A673 (cell line): ENCODE measurements at regions not wholly inside any gene's neighbourhood (a gene's known extent, or its start where the extent isn't known, plus 50 kb on each side); places are given as distances from the start of the nearest gene placed in this dataset.

Source experiments
- BruUV-seq: library from RNA; stranded (reverse); fragments of 400-500 nt; replicated peaks from 2 replicates; lab custom pipeline; 2021; lab: Mats Ljungman, UMichigan
- CTCF ChIA-PET: fragments of 300-600 bp; sonication (Branson Sonifier 250); formaldehyde crosslinking; loops from one replicate; lab custom pipeline; 2022; ENCODE audit warnings: antibody characterized with exemption; lab: Charles Lee
- POLR2A ChIA-PET: fragments of 300-600 bp; sonication (Branson Sonifier 250); formaldehyde crosslinking; loops from one replicate; lab custom pipeline; 2022; ENCODE audit warnings: antibody characterized with exemption; ENCODE audit not compliant: low non-redundant PET; lab: Charles Lee
- DNase-seq: peaks from one replicate; pipeline ENCODE4 v3.0.0-alpha.2; 2015; ENCODE audit warnings: low spot score
- H3K27ac ChIP-seq: fragments of 200-600 bp; sonication (generic); 2 replicates; pipeline ENCODE4 v1.5.1; 2016; ENCODE audit warnings: mixed run types, low read depth, mild to moderate bottlenecking, mixed read lengths, antibody characterized with exemption, low read length; ENCODE audit not compliant: poor library complexity, severe bottlenecking
- H3K27me3 ChIP-seq: fragments of 200-600 bp; sonication (generic); replicated peaks from 2 replicates; pipeline ENCODE4 v1.6.1; 2017; ENCODE audit warnings: mixed run types, low read depth, mild to moderate bottlenecking, mixed read lengths, antibody characterized with exemption, low read length; ENCODE audit not compliant: insufficient read depth, poor library complexity
- H3K36me3 ChIP-seq: fragments of 200-600 bp; sonication (generic); 2 replicates; pipeline ENCODE4 v1.6.1; 2016; ENCODE audit warnings: mixed run types, mild to moderate bottlenecking, mixed read lengths, antibody characterized with exemption, low read length; ENCODE audit not compliant: insufficient read depth, poor library complexity, severe bottlenecking
- H3K4me1 ChIP-seq: fragments of 200-600 bp; sonication (generic); 2 replicates; pipeline ENCODE4 v1.6.1; 2017; ENCODE audit warnings: mixed run types, mild to moderate bottlenecking, mixed read lengths, antibody characterized with exemption, low read length; ENCODE audit not compliant: insufficient read depth, poor library complexity, severe bottlenecking
- H3K4me3 ChIP-seq: fragments of 200-600 bp; sonication (generic); 2 replicates; pipeline ENCODE4 v1.5.1; 2016; ENCODE audit warnings: low read depth, mixed run types, mild to moderate bottlenecking, mixed read lengths, low read length; ENCODE audit not compliant: poor library complexity, severe bottlenecking
- H3K9me3 ChIP-seq: fragments of 200-600 bp; sonication (generic); 2 replicates; pipeline ENCODE4 v1.6.1; 2016; ENCODE audit warnings: mixed run types, low read depth, mild to moderate bottlenecking, mixed read lengths, antibody characterized with exemption, low read length; ENCODE audit not compliant: poor library complexity, severe bottlenecking
- CTCF ChIP-seq: fragments of 300-800, 200-600 bp; sonication (generic); conservative IDR thresholded peaks from 2 replicates; pipeline ENCODE4 v1.5.1; 2017; ENCODE audit warnings: low read depth, mild to moderate bottlenecking, antibody characterized with exemption, low read length, moderate library complexity, mixed read lengths
- EZH2 ChIP-seq: fragments of 200-600 bp; sonication (generic); IDR thresholded peaks from 2 replicates; pipeline ENCODE4 v1.6.1; 2017; ENCODE audit warnings: borderline replicate concordance, low read depth, mild to moderate bottlenecking, mixed read lengths, antibody characterized with exemption, low read length; ENCODE audit not compliant: poor library complexity, severe bottlenecking
- intact Hi-C: fragments of 100-400 bp; cut with micrococcal nuclease; formaldehyde crosslinking; loops from one replicate; pipeline ENCODE4 v1.10.0; 2022; ENCODE audit not compliant: unreplicated experiment

- no peaks in the 10 kb centered on the region for H3K9me3 ChIP-seq
- H3K27ac ChIP-seq, result no peak overlapping the region
- no peak overlapping the region for H3K4me3 ChIP-seq
- no peak for DNase-seq
- peaks cover 13% of the 10 kb centered on the region for H3K27me3 ChIP-seq
- BruUV-seq, result no TSS peak
- ChIA-PET POLR2A (no interaction called here), CTCF (no interaction called here)
- intact Hi-C loops, result no loop called here
- no peaks in the 10 kb centered on the region for H3K36me3 ChIP-seq
- H3K4me1 ChIP-seq, result no peaks in the 10 kb centered on the region
- TF ChIP-seq CTCF (no peak), EZH2 (no peak)
These were observed 75.6 kb downstream of the C1QL2 start for GRCh38 chr2:119082821-119083400.

GRCh38 chr2:119078796-119079195 is 79.8 kb downstream of the C1QL2 start:
- POLR2A ChIA-PET, result no interaction called here
- CTCF ChIA-PET, result no interaction called here
- Histone ChIP-seq H3K27me3 (peaks cover 23% of the 10 kb centered on the region), H3K27ac (no peak overlapping the region), H3K4me1 (no peaks in the 10 kb centered on the region), H3K4me3 (no peak overlapping the region), H3K9me3 (no peaks in the 10 kb centered on the region), H3K36me3 (no peaks in the 10 kb centered on the region)
- TF ChIP-seq CTCF, result no peak
- TF ChIP-seq EZH2, result no peak
- intact Hi-C loops, result no loop called here
- no peak for DNase-seq
- BruUV-seq, result no TSS peak

- peaks cover 35% of the 10 kb centered on the region for H3K27me3 ChIP-seq
- BruUV-seq, result no TSS peak
- no peaks in the 10 kb centered on the region for H3K36me3 ChIP-seq
- H3K9me3 ChIP-seq, result no peaks in the 10 kb centered on the region
- DNase-seq, result no peak
- no peak overlapping the region for H3K27ac ChIP-seq
- intact Hi-C loops, result no loop called here
- no peaks in the 10 kb centered on the region for H3K4me1 ChIP-seq
- POLR2A ChIA-PET, result no interaction called here
- TF ChIP-seq EZH2 (no peak), CTCF (no peak)
- CTCF ChIA-PET, result no interaction called here
- no peak overlapping the region for H3K4me3 ChIP-seq
These were observed 81.8 kb downstream of the C1QL2 start for GRCh38 chr2:119076713-119077112.
